ENCODE measurements at regions not wholly inside any gene's neighbourhood (a gene's known extent, or its start where the extent isn't known, plus 50 kb on each side); places are given as distances from the start of the nearest gene placed in this dataset.

DNA sequence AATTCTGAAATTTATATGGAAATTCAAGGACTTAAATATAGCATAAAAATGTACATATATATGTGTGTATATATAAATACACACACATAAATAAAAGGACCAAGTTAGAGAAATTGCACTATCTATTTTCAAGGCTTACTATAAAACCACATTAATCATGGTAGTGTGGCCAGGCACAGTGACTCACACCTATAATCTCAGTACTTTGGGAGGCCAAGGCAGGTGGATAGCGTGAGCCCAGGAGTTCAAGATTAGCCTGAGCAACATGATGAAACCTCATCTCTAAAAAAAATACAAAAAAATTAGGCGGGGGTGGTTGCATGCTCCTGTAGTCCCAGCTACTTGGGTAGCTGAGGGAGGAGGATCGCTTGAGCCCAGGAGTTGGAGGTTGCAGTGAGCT, 171.4 kb upstream of the GORAB start (continued):
- TF ChIP-seq, protein P1, sequence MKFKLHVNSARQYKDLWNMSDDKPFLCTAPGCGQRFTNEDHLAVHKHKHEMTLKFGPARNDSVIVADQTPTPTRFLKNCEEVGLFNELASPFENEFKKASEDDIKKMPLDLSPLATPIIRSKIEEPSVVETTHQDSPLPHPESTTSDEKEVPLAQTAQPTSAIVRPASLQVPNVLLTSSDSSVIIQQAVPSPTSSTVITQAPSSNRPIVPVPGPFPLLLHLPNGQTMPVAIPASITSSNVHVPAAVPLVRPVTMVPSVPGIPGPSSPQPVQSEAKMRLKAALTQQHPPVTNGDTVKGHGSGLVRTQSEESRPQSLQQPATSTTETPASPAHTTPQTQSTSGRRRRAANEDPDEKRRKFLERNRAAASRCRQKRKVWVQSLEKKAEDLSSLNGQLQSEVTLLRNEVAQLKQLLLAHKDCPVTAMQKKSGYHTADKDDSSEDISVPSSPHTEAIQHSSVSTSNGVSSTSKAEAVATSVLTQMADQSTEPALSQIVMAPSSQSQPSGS (IDR thresholded peaks at IDR 0.05; ENCODE audit: low read length), result no peak

Measured in H1 (cell line).